GM23338 (cell line): ENCODE measurements at regions not wholly inside any gene's neighbourhood (a gene's known extent, or its start where the extent isn't known, plus 50 kb on each side); places are given as distances from the start of the nearest gene placed in this dataset.

Experiments
- ATAC-seq: fragments of 200-7000 bp; cut with Tn5 transposase; 3 replicates; pipeline ENCODE4 v1.9.1; 2020
- DNase-seq: peaks from one replicate; pipeline ENCODE4 v3.0.0-alpha.2; 2015; ENCODE audit warnings: low spot score
- H2AFZ ChIP-seq: fragments of 200-600 bp; sonication (generic); 2 replicates; pipeline ENCODE4 v1.8.0; 2016; ENCODE audit warnings: antibody characterized with exemption, mild to moderate bottlenecking, moderate library complexity
- H3F3A ChIP-seq: fragments of 200-600 bp; sonication (generic); replicated peaks from 2 replicates; pipeline ENCODE4 v1.8.0; 2017; ENCODE audit warnings: antibody characterized with exemption, mixed run types, low read depth
- H3K27ac ChIP-seq: fragments of 200-600 bp; sonication (generic); 2 replicates; pipeline ENCODE4 v1.6.1; 2016; ENCODE audit warnings: low read depth
- H3K27me3 ChIP-seq: fragments of 200-600 bp; sonication (generic); 2 replicates; pipeline ENCODE4 v1.8.0; 2016; ENCODE audit warnings: mild to moderate bottlenecking, mixed run types, moderate library complexity; ENCODE audit not compliant: insufficient read depth
- H3K36me3 ChIP-seq: fragments of 200-600 bp; sonication (generic); 2 replicates; pipeline ENCODE4 v1.8.0; 2016; ENCODE audit warnings: mild to moderate bottlenecking; ENCODE audit not compliant: insufficient read depth
- H3K4me1 ChIP-seq: fragments of 200-600 bp; sonication (generic); 2 replicates; pipeline ENCODE4 v1.8.0; 2016; ENCODE audit warnings: mild to moderate bottlenecking, moderate library complexity; ENCODE audit not compliant: insufficient read depth
- H3K4me2 ChIP-seq: fragments of 200-600 bp; sonication (generic); 2 replicates; pipeline ENCODE4 v1.7.1; 2017; ENCODE audit warnings: mixed run types
- H3K4me3 ChIP-seq: fragments of 200-600 bp; sonication (generic); 2 replicates; pipeline ENCODE4 v1.6.1; 2016; ENCODE audit warnings: mixed run types
- H3K79me2 ChIP-seq: fragments of 200-600 bp; sonication (generic); replicated peaks from 2 replicates; pipeline ENCODE4 v1.8.0; 2017; ENCODE audit warnings: mild to moderate bottlenecking; ENCODE audit not compliant: insufficient read depth
- H3K9me2 ChIP-seq: fragments of 200-600 bp; sonication (generic); 2 replicates; pipeline ENCODE4 v1.8.0; 2017; ENCODE audit not compliant: insufficient read depth
- H4K20me1 ChIP-seq: fragments of 200-600 bp; sonication (generic); replicated peaks from 2 replicates; pipeline ENCODE4 v1.8.0; 2017; ENCODE audit warnings: mild to moderate bottlenecking; ENCODE audit not compliant: insufficient read depth
- H3K27ac Mint-ChIP-seq: 2 replicates; pipeline ENCODE4 v1.8.0; 2020; ENCODE audit warnings: inconsistent platforms, mild to moderate bottlenecking, moderate library complexity, mixed read lengths
- H3K27me3 Mint-ChIP-seq: 3 replicates; pipeline ENCODE4 v1.8.0; 2022; ENCODE audit warnings: low read depth, mild to moderate bottlenecking, moderate library complexity, mixed read lengths, inconsistent platforms; ENCODE audit not compliant: insufficient read depth, poor library complexity
- H3K36me3 Mint-ChIP-seq: 3 replicates; pipeline ENCODE4 v1.8.0; 2021; ENCODE audit warnings: low read depth, mild to moderate bottlenecking, inconsistent platforms, moderate library complexity, mixed read lengths
- H3K4me1 Mint-ChIP-seq: 3 replicates; pipeline ENCODE4 v1.8.0; 2020; ENCODE audit warnings: mild to moderate bottlenecking, inconsistent platforms, mixed read lengths
- H3K4me3 Mint-ChIP-seq: 3 replicates; pipeline ENCODE4 v1.8.0; 2021; ENCODE audit warnings: moderate library complexity, mild to moderate bottlenecking, inconsistent platforms, mixed read lengths
- H3K9me3 Mint-ChIP-seq: 3 replicates; pipeline ENCODE4 v1.8.0; 2020; ENCODE audit warnings: moderate library complexity, mild to moderate bottlenecking, inconsistent platforms, mixed read lengths
- CREB1 ChIP-seq: fragments of 250-450 bp; sonication (Bioruptor Pico); IDR thresholded peaks from 2 replicates; pipeline ENCODE4 v1.5.0; 2020; ENCODE audit warnings: low read depth, mild to moderate bottlenecking, moderate library complexity
- CTCF ChIP-seq, 2 experiments: fragments of 200-600 bp in 1 of 2; sonication (generic) in 1 of 2; conservative IDR thresholded peaks; 2 replicates each; pipeline versions ENCODE4 v1.5.1 to v1.6.1; 2016 to 2017; ENCODE audit warnings: antibody characterized with exemption in 2 of 2, low read depth in 2 of 2, mild to moderate bottlenecking in 2 of 2, moderate library complexity in 1 of 2
- ETS1 ChIP-seq: IDR thresholded peaks from 2 replicates; pipeline ENCODE4 v1.6.1; 2016; ENCODE audit warnings: antibody characterized with exemption
- EZH2 ChIP-seq: fragments of 200-600 bp; sonication (generic); IDR thresholded peaks from one replicate; pipeline ENCODE4 v1.8.0; 2017; ENCODE audit warnings: antibody characterized with exemption, mild to moderate bottlenecking, low read depth; ENCODE audit not compliant: unreplicated experiment
- EZH2phosphoT487 ChIP-seq: fragments of 200-600 bp; sonication (generic); IDR thresholded peaks from one replicate; pipeline ENCODE4 v1.8.1; 2018; ENCODE audit warnings: antibody characterized with exemption; ENCODE audit not compliant: unreplicated experiment
- JUNB ChIP-seq: IDR thresholded peaks from one replicate; pipeline ENCODE4 v1.6.1; 2016; ENCODE audit warnings: antibody characterized with exemption; ENCODE audit not compliant: unreplicated experiment
- NANOG ChIP-seq: IDR thresholded peaks from 2 replicates; pipeline ENCODE4 v1.6.1; 2016; ENCODE audit warnings: antibody characterized with exemption, borderline replicate concordance
- POLR2AphosphoS5 ChIP-seq: IDR thresholded peaks from 2 replicates; pipeline ENCODE4 v1.6.1; 2016; ENCODE audit warnings: antibody characterized with exemption, low read depth
- REST ChIP-seq: IDR thresholded peaks from one replicate; pipeline ENCODE4 v1.6.1; 2018; ENCODE audit warnings: antibody characterized with exemption; ENCODE audit not compliant: unreplicated experiment
- STAT1 ChIP-seq: IDR thresholded peaks from one replicate; pipeline ENCODE4 v1.6.1; 2016; ENCODE audit warnings: antibody characterized with exemption; ENCODE audit not compliant: unreplicated experiment
- ZNF114 ChIP-seq: fragments of 250-450 bp; sonication (Bioruptor Pico); IDR thresholded peaks from 2 replicates; pipeline ENCODE4 v1.5.0; 2020; ENCODE audit warnings: mild to moderate bottlenecking, moderate library complexity
- ZNF331 ChIP-seq: fragments of 250-450 bp; sonication (Bioruptor Pico); IDR thresholded peaks from 2 replicates; pipeline ENCODE4 v1.5.0; 2020; ENCODE audit warnings: low read depth, mild to moderate bottlenecking, moderate library complexity
- ZNF462 ChIP-seq: fragments of 250-450 bp; sonication (Bioruptor Pico); IDR thresholded peaks from 2 replicates; pipeline ENCODE4 v1.5.0; 2020; ENCODE audit warnings: mild to moderate bottlenecking, moderate library complexity

GRCh38 chr5:35415309-35415708 lies 185.0 kb upstream of the PRLR start:
- Mint-ChIP-seq H3K27me3 (no peaks in the 10 kb centered on the region), H3K4me1 (no peaks in the 10 kb centered on the region), H3K36me3 (no peaks in the 10 kb centered on the region), H3K9me3 (no peaks in the 10 kb centered on the region; the same call in 2 of the 3 replicates), H3K4me3 (no peak overlapping the region), H3K27ac (no peak overlapping the region)
- H3K4me2 ChIP-seq: no peak overlapping the region
- H3K9me2 ChIP-seq: no peaks in the 10 kb centered on the region
- no peak for DNase-seq
- no peak overlapping the region for H3K4me3 ChIP-seq
- no peaks in the 10 kb centered on the region for H3K36me3 ChIP-seq
- H2AFZ ChIP-seq: no peak overlapping the region
- no peaks in the 10 kb centered on the region for H3F3A ChIP-seq
- ATAC-seq: no peak
- TF ChIP-seq CTCF (conservative IDR thresholded peaks at IDR 0.05; ENCODE audit: low read depth in 2 of 2): no peak
- no peak for TF ChIP-seq NANOG
- no peak for TF ChIP-seq ZNF462 (CRISPR knock-in tag)
- TF ChIP-seq STAT1: no peak
- no peak for TF ChIP-seq CREB1 (CRISPR knock-in tag)
- TF ChIP-seq JUNB: no peak
- no peak for TF ChIP-seq ZNF331 (CRISPR knock-in tag)
- TF ChIP-seq ETS1: no peak
- no peak for TF ChIP-seq POLR2AphosphoS5
- no peak for TF ChIP-seq ZNF114
- no peak for TF ChIP-seq REST
- no peak for TF ChIP-seq EZH2
- TF ChIP-seq EZH2phosphoT487: no peak
- no peaks in the 10 kb centered on the region for H3K27me3 ChIP-seq
- H3K4me1 ChIP-seq: no peaks in the 10 kb centered on the region
- no peak overlapping the region for H3K27ac ChIP-seq
- no peaks in the 10 kb centered on the region for H4K20me1 ChIP-seq
- H3K79me2 ChIP-seq: no peaks in the 10 kb centered on the region
